GM23338 (cell line): ENCODE measurements at regions not wholly inside any gene's neighbourhood (a gene's known extent, or its start where the extent isn't known, plus 50 kb on each side); places are given as distances from the start of the nearest gene placed in this dataset.

Experiments used
- ATAC-seq: fragments of 200-7000 bp; cut with Tn5 transposase; 3 replicates; pipeline ENCODE4 v1.9.1; 2020
- DNase-seq: peaks from one replicate; pipeline ENCODE4 v3.0.0-alpha.2; 2015; ENCODE audit warnings: low spot score
- H2AFZ ChIP-seq: fragments of 200-600 bp; sonication (generic); 2 replicates; pipeline ENCODE4 v1.8.0; 2016; ENCODE audit warnings: antibody characterized with exemption, mild to moderate bottlenecking, moderate library complexity
- H3F3A ChIP-seq: fragments of 200-600 bp; sonication (generic); replicated peaks from 2 replicates; pipeline ENCODE4 v1.8.0; 2017; ENCODE audit warnings: antibody characterized with exemption, mixed run types, low read depth
- H3K27ac ChIP-seq: fragments of 200-600 bp; sonication (generic); 2 replicates; pipeline ENCODE4 v1.6.1; 2016; ENCODE audit warnings: low read depth
- H3K27me3 ChIP-seq: fragments of 200-600 bp; sonication (generic); 2 replicates; pipeline ENCODE4 v1.8.0; 2016; ENCODE audit warnings: mild to moderate bottlenecking, mixed run types, moderate library complexity; ENCODE audit not compliant: insufficient read depth
- H3K36me3 ChIP-seq: fragments of 200-600 bp; sonication (generic); 2 replicates; pipeline ENCODE4 v1.8.0; 2016; ENCODE audit warnings: mild to moderate bottlenecking; ENCODE audit not compliant: insufficient read depth
- H3K4me1 ChIP-seq: fragments of 200-600 bp; sonication (generic); 2 replicates; pipeline ENCODE4 v1.8.0; 2016; ENCODE audit warnings: mild to moderate bottlenecking, moderate library complexity; ENCODE audit not compliant: insufficient read depth
- H3K4me2 ChIP-seq: fragments of 200-600 bp; sonication (generic); 2 replicates; pipeline ENCODE4 v1.7.1; 2017; ENCODE audit warnings: mixed run types
- H3K4me3 ChIP-seq: fragments of 200-600 bp; sonication (generic); 2 replicates; pipeline ENCODE4 v1.6.1; 2016; ENCODE audit warnings: mixed run types
- H3K79me2 ChIP-seq: fragments of 200-600 bp; sonication (generic); replicated peaks from 2 replicates; pipeline ENCODE4 v1.8.0; 2017; ENCODE audit warnings: mild to moderate bottlenecking; ENCODE audit not compliant: insufficient read depth
- H3K9me2 ChIP-seq: fragments of 200-600 bp; sonication (generic); 2 replicates; pipeline ENCODE4 v1.8.0; 2017; ENCODE audit not compliant: insufficient read depth
- H4K20me1 ChIP-seq: fragments of 200-600 bp; sonication (generic); replicated peaks from 2 replicates; pipeline ENCODE4 v1.8.0; 2017; ENCODE audit warnings: mild to moderate bottlenecking; ENCODE audit not compliant: insufficient read depth
- H3K27ac Mint-ChIP-seq: 2 replicates; pipeline ENCODE4 v1.8.0; 2020; ENCODE audit warnings: inconsistent platforms, mild to moderate bottlenecking, moderate library complexity, mixed read lengths
- H3K27me3 Mint-ChIP-seq: 3 replicates; pipeline ENCODE4 v1.8.0; 2022; ENCODE audit warnings: low read depth, mild to moderate bottlenecking, moderate library complexity, mixed read lengths, inconsistent platforms; ENCODE audit not compliant: insufficient read depth, poor library complexity
- H3K36me3 Mint-ChIP-seq: 3 replicates; pipeline ENCODE4 v1.8.0; 2021; ENCODE audit warnings: low read depth, mild to moderate bottlenecking, inconsistent platforms, moderate library complexity, mixed read lengths
- H3K4me1 Mint-ChIP-seq: 3 replicates; pipeline ENCODE4 v1.8.0; 2020; ENCODE audit warnings: mild to moderate bottlenecking, inconsistent platforms, mixed read lengths
- H3K4me3 Mint-ChIP-seq: 3 replicates; pipeline ENCODE4 v1.8.0; 2021; ENCODE audit warnings: moderate library complexity, mild to moderate bottlenecking, inconsistent platforms, mixed read lengths
- H3K9me3 Mint-ChIP-seq: 3 replicates; pipeline ENCODE4 v1.8.0; 2020; ENCODE audit warnings: moderate library complexity, mild to moderate bottlenecking, inconsistent platforms, mixed read lengths
- CREB1 ChIP-seq: fragments of 250-450 bp; sonication (Bioruptor Pico); IDR thresholded peaks from 2 replicates; pipeline ENCODE4 v1.5.0; 2020; ENCODE audit warnings: low read depth, mild to moderate bottlenecking, moderate library complexity
- ETS1 ChIP-seq: IDR thresholded peaks from 2 replicates; pipeline ENCODE4 v1.6.1; 2016; ENCODE audit warnings: antibody characterized with exemption
- EZH2 ChIP-seq: fragments of 200-600 bp; sonication (generic); IDR thresholded peaks from one replicate; pipeline ENCODE4 v1.8.0; 2017; ENCODE audit warnings: antibody characterized with exemption, mild to moderate bottlenecking, low read depth; ENCODE audit not compliant: unreplicated experiment
- EZH2phosphoT487 ChIP-seq: fragments of 200-600 bp; sonication (generic); IDR thresholded peaks from one replicate; pipeline ENCODE4 v1.8.1; 2018; ENCODE audit warnings: antibody characterized with exemption; ENCODE audit not compliant: unreplicated experiment
- JUNB ChIP-seq: IDR thresholded peaks from one replicate; pipeline ENCODE4 v1.6.1; 2016; ENCODE audit warnings: antibody characterized with exemption; ENCODE audit not compliant: unreplicated experiment
- NANOG ChIP-seq: IDR thresholded peaks from 2 replicates; pipeline ENCODE4 v1.6.1; 2016; ENCODE audit warnings: antibody characterized with exemption, borderline replicate concordance
- POLR2AphosphoS5 ChIP-seq: IDR thresholded peaks from 2 replicates; pipeline ENCODE4 v1.6.1; 2016; ENCODE audit warnings: antibody characterized with exemption, low read depth
- STAT1 ChIP-seq: IDR thresholded peaks from one replicate; pipeline ENCODE4 v1.6.1; 2016; ENCODE audit warnings: antibody characterized with exemption; ENCODE audit not compliant: unreplicated experiment
- ZNF114 ChIP-seq: fragments of 250-450 bp; sonication (Bioruptor Pico); IDR thresholded peaks from 2 replicates; pipeline ENCODE4 v1.5.0; 2020; ENCODE audit warnings: mild to moderate bottlenecking, moderate library complexity
- ZNF331 ChIP-seq: fragments of 250-450 bp; sonication (Bioruptor Pico); IDR thresholded peaks from 2 replicates; pipeline ENCODE4 v1.5.0; 2020; ENCODE audit warnings: low read depth, mild to moderate bottlenecking, moderate library complexity
- TF ChIP-seq, protein P1 (sequence below): fragments of 250-450 bp; sonication (Bioruptor Pico); IDR thresholded peaks from 2 replicates; pipeline ENCODE4 v1.5.0; 2020; ENCODE audit warnings: mild to moderate bottlenecking, moderate library complexity
- TF ChIP-seq, protein P2 (sequence below): IDR thresholded peaks from one replicate; pipeline ENCODE4 v1.6.1; 2018; ENCODE audit warnings: antibody characterized with exemption; ENCODE audit not compliant: unreplicated experiment
- TF ChIP-seq, protein P3 (sequence below), 2 experiments: fragments of 200-600 bp in 1 of 2; sonication (generic) in 1 of 2; conservative IDR thresholded peaks; 2 replicates each; pipeline versions ENCODE4 v1.5.1 to v1.6.1; 2016 to 2017; ENCODE audit warnings: antibody characterized with exemption in 2 of 2, low read depth in 2 of 2, mild to moderate bottlenecking in 2 of 2, moderate library complexity in 1 of 2

GRCh38 chr4:174036576-174036975 lies 246.9 kb downstream of the FBXO8 start:
- H4K20me1 ChIP-seq: no peaks in the 10 kb centered on the region
- H3K27ac Mint-ChIP-seq: no peak overlapping the region
- no peak overlapping the region for H3K4me3 ChIP-seq
- no peaks in the 10 kb centered on the region for H3K9me2 ChIP-seq
- no peak overlapping the region for H3K4me2 ChIP-seq
- no peaks in the 10 kb centered on the region for H3K79me2 ChIP-seq
- peaks cover 30% of the 10 kb centered on the region; the same call in 2 of the 3 replicates for H3K4me1 Mint-ChIP-seq
- no peak overlapping the region for H3K27ac ChIP-seq
- no peaks in the 10 kb centered on the region for H3K27me3 Mint-ChIP-seq
- ATAC-seq: no peak
- peaks cover 21% of the 10 kb centered on the region for H3K4me1 ChIP-seq
- H3K36me3 ChIP-seq: no peaks in the 10 kb centered on the region
- TF ChIP-seq NANOG (no peak), POLR2AphosphoS5 (no peak), ZNF331 (no peak), ZNF114 (CRISPR knock-in tag) (no peak), ETS1 (no peak), CREB1 (no peak), EZH2 (no peak), EZH2phosphoT487 (no peak), JUNB (no peak), STAT1 (no peak)
- TF ChIP-seq, protein P1, sequence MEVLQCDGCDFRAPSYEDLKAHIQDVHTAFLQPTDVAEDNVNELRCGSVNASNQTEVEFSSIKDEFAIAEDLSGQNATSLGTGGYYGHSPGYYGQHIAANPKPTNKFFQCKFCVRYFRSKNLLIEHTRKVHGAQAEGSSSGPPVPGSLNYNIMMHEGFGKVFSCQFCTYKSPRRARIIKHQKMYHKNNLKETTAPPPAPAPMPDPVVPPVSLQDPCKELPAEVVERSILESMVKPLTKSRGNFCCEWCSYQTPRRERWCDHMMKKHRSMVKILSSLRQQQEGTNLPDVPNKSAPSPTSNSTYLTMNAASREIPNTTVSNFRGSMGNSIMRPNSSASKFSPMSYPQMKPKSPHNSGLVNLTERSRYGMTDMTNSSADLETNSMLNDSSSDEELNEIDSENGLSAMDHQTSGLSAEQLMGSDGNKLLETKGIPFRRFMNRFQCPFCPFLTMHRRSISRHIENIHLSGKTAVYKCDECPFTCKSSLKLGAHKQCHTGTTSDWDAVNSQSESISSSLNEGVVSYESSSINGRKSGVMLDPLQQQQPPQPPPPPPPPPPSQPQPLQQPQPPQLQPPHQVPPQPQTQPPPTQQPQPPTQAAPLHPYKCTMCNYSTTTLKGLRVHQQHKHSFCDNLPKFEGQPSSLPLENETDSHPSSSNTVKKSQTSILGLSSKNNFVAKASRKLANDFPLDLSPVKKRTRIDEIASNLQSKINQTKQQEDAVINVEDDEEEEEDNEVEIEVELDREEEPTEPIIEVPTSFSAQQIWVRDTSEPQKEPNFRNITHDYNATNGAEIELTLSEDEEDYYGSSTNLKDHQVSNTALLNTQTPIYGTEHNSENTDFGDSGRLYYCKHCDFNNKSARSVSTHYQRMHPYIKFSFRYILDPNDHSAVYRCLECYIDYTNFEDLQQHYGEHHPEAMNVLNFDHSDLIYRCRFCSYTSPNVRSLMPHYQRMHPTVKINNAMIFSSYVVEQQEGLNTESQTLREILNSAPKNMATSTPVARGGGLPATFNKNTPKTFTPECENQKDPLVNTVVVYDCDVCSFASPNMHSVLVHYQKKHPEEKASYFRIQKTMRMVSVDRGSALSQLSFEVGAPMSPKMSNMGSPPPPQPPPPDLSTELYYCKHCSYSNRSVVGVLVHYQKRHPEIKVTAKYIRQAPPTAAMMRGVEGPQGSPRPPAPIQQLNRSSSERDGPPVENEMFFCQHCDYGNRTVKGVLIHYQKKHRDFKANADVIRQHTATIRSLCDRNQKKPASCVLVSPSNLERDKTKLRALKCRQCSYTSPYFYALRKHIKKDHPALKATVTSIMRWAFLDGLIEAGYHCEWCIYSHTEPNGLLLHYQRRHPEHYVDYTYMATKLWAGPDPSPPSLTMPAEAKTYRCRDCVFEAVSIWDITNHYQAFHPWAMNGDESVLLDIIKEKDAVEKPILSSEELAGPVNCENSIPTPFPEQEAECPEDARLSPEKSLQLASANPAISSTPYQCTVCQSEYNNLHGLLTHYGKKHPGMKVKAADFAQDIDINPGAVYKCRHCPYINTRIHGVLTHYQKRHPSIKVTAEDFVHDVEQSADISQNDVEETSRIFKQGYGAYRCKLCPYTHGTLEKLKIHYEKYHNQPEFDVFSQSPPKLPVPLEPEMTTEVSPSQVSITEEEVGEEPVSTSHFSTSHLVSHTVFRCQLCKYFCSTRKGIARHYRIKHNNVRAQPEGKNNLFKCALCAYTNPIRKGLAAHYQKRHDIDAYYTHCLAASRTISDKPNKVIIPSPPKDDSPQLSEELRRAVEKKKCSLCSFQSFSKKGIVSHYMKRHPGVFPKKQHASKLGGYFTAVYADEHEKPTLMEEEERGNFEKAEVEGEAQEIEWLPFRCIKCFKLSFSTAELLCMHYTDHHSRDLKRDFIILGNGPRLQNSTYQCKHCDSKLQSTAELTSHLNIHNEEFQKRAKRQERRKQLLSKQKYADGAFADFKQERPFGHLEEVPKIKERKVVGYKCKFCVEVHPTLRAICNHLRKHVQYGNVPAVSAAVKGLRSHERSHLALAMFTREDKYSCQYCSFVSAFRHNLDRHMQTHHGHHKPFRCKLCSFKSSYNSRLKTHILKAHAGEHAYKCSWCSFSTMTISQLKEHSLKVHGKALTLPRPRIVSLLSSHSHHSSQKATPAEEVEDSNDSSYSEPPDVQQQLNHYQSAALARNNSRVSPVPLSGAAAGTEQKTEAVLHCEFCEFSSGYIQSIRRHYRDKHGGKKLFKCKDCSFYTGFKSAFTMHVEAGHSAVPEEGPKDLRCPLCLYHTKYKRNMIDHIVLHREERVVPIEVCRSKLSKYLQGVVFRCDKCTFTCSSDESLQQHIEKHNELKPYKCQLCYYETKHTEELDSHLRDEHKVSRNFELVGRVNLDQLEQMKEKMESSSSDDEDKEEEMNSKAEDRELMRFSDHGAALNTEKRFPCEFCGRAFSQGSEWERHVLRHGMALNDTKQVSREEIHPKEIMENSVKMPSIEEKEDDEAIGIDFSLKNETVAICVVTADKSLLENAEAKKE (CRISPR knock-in tag): no peak
- TF ChIP-seq, protein P2, sequence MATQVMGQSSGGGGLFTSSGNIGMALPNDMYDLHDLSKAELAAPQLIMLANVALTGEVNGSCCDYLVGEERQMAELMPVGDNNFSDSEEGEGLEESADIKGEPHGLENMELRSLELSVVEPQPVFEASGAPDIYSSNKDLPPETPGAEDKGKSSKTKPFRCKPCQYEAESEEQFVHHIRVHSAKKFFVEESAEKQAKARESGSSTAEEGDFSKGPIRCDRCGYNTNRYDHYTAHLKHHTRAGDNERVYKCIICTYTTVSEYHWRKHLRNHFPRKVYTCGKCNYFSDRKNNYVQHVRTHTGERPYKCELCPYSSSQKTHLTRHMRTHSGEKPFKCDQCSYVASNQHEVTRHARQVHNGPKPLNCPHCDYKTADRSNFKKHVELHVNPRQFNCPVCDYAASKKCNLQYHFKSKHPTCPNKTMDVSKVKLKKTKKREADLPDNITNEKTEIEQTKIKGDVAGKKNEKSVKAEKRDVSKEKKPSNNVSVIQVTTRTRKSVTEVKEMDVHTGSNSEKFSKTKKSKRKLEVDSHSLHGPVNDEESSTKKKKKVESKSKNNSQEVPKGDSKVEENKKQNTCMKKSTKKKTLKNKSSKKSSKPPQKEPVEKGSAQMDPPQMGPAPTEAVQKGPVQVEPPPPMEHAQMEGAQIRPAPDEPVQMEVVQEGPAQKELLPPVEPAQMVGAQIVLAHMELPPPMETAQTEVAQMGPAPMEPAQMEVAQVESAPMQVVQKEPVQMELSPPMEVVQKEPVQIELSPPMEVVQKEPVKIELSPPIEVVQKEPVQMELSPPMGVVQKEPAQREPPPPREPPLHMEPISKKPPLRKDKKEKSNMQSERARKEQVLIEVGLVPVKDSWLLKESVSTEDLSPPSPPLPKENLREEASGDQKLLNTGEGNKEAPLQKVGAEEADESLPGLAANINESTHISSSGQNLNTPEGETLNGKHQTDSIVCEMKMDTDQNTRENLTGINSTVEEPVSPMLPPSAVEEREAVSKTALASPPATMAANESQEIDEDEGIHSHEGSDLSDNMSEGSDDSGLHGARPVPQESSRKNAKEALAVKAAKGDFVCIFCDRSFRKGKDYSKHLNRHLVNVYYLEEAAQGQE: no peak
- TF ChIP-seq, protein P3, sequence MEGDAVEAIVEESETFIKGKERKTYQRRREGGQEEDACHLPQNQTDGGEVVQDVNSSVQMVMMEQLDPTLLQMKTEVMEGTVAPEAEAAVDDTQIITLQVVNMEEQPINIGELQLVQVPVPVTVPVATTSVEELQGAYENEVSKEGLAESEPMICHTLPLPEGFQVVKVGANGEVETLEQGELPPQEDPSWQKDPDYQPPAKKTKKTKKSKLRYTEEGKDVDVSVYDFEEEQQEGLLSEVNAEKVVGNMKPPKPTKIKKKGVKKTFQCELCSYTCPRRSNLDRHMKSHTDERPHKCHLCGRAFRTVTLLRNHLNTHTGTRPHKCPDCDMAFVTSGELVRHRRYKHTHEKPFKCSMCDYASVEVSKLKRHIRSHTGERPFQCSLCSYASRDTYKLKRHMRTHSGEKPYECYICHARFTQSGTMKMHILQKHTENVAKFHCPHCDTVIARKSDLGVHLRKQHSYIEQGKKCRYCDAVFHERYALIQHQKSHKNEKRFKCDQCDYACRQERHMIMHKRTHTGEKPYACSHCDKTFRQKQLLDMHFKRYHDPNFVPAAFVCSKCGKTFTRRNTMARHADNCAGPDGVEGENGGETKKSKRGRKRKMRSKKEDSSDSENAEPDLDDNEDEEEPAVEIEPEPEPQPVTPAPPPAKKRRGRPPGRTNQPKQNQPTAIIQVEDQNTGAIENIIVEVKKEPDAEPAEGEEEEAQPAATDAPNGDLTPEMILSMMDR (conservative IDR thresholded peaks at IDR 0.05; ENCODE audit: low read depth in 2 of 2): no peak
- H2AFZ ChIP-seq: no peak overlapping the region
- H3K4me3 Mint-ChIP-seq: no peak overlapping the region
- no peaks in the 10 kb centered on the region for H3F3A ChIP-seq
- H3K36me3 Mint-ChIP-seq: no peaks in the 10 kb centered on the region
- no peaks in the 10 kb centered on the region for H3K27me3 ChIP-seq
- DNase-seq: no peak
- H3K9me3 Mint-ChIP-seq: no peaks in the 10 kb centered on the region
